ENCODE measurements at regions not wholly inside any gene's neighbourhood (a gene's known extent, or its start where the extent isn't known, plus 50 kb on each side); places are given as distances from the start of the nearest gene placed in this dataset.

GRCh38 chr12:42921741-42922504 lies 332.4 kb upstream of the PRICKLE1 start:
- no peak overlapping the region for H3K4me3 ChIP-seq (ENCODE audit: low read depth, low read length)
- no peak for DNase-seq (ENCODE audit: low read depth)
- no peak for TF ChIP-seq MAX (IDR thresholded peaks at IDR 0.05; ENCODE audit: low read depth, low read length)
- no peak for TF ChIP-seq MYC (IDR thresholded peaks at IDR 0.05; ENCODE audit: low read depth, low read length)
- TF ChIP-seq POLR2A (IDR thresholded peaks at IDR 0.05; ENCODE audit: extremely low read depth, insufficient read length) = no peak
- TF ChIP-seq CTCF (IDR thresholded peaks at IDR 0.05; ENCODE audit: low read depth, low read length) = no peak

GRCh38 chr12:42919691-42920090 lies 330.1 kb upstream of the PRICKLE1 start:
- TF ChIP-seq MYC (IDR thresholded peaks at IDR 0.05; ENCODE audit: low read depth, low read length) = no peak
- no peak for TF ChIP-seq CTCF (IDR thresholded peaks at IDR 0.05; ENCODE audit: low read depth, low read length)
- TF ChIP-seq MAX (IDR thresholded peaks at IDR 0.05; ENCODE audit: low read depth, low read length) = no peak
- TF ChIP-seq POLR2A (IDR thresholded peaks at IDR 0.05; ENCODE audit: extremely low read depth, insufficient read length) = no peak
- no peak for DNase-seq (ENCODE audit: low read depth)

GRCh38 chr12:42918443-42918842 lies 328.9 kb upstream of the PRICKLE1 start:
- no peak overlapping the region for H3K4me3 ChIP-seq (ENCODE audit: low read depth, low read length)
- DNase-seq (ENCODE audit: low read depth) = no peak

More at GRCh38 chr12:42919691-42920090, 330.1 kb upstream of the PRICKLE1 start:
- H3K4me3 ChIP-seq (ENCODE audit: low read depth, low read length) = no peak overlapping the region

GRCh38 chr12:42916143-42916542 lies 326.6 kb upstream of the PRICKLE1 start:
- no peak overlapping the region for H3K4me3 ChIP-seq (ENCODE audit: low read depth, low read length)
- no peak for DNase-seq (ENCODE audit: low read depth)
- TF ChIP-seq CTCF (IDR thresholded peaks at IDR 0.05; ENCODE audit: low read depth, low read length) (no peak), MYC (IDR thresholded peaks at IDR 0.05; ENCODE audit: low read depth, low read length) (no peak), POLR2A (IDR thresholded peaks at IDR 0.05; ENCODE audit: extremely low read depth, insufficient read length) (no peak), MAX (IDR thresholded peaks at IDR 0.05; ENCODE audit: low read depth, low read length) (no peak)

More at GRCh38 chr12:42918443-42918842, 328.9 kb upstream of the PRICKLE1 start:
- TF ChIP-seq POLR2A (IDR thresholded peaks at IDR 0.05; ENCODE audit: extremely low read depth, insufficient read length) (no peak), MYC (IDR thresholded peaks at IDR 0.05; ENCODE audit: low read depth, low read length) (no peak)

- TF ChIP-seq MAX (IDR thresholded peaks at IDR 0.05; ENCODE audit: low read depth, low read length) = no peak
- TF ChIP-seq POLR2A (IDR thresholded peaks at IDR 0.05; ENCODE audit: extremely low read depth, insufficient read length) = no peak
- no peak for TF ChIP-seq MYC (IDR thresholded peaks at IDR 0.05; ENCODE audit: low read depth, low read length)
- TF ChIP-seq CTCF (IDR thresholded peaks at IDR 0.05; ENCODE audit: low read depth, low read length) = no peak
- H3K4me3 ChIP-seq (ENCODE audit: low read depth, low read length) = no peak overlapping the region
- no peak for DNase-seq (ENCODE audit: low read depth)
Observed at GRCh38 chr12:42915426-42915825, 325.9 kb upstream of the PRICKLE1 start.

GRCh38 chr12:42912367-42912766 lies 322.8 kb upstream of the PRICKLE1 start:
- no peak overlapping the region for H3K4me3 ChIP-seq (ENCODE audit: low read depth, low read length)
- no peak for TF ChIP-seq MAX (IDR thresholded peaks at IDR 0.05; ENCODE audit: low read depth, low read length)
- TF ChIP-seq POLR2A (IDR thresholded peaks at IDR 0.05; ENCODE audit: extremely low read depth, insufficient read length) = no peak
- DNase-seq (ENCODE audit: low read depth) = no peak
